22Rv1 (cell line): ENCODE measurements at regions not wholly inside any gene's neighbourhood (a gene's known extent, or its start where the extent isn't known, plus 50 kb on each side); places are given as distances from the start of the nearest gene placed in this dataset.

Source experiments
- CTCF ChIP-seq: fragments of 450-650 bp; IDR thresholded peaks from 2 replicates; pipeline ENCODE4 v1.5.1; 2017; ENCODE audit warnings: mild to moderate bottlenecking
- ZFX ChIP-seq: fragments of 450-650 bp; IDR thresholded peaks from 2 replicates; pipeline ENCODE4 v1.6.1; 2017; ENCODE audit warnings: antibody characterized with exemption, borderline replicate concordance

- TF ChIP-seq CTCF: no peak
- no peak for TF ChIP-seq ZFX
These were observed 368.4 kb upstream of the E2F7 start for GRCh38 chr12:77433799-77434198.
